ENCODE measurements at regions not wholly inside any gene's neighbourhood (a gene's known extent, or its start where the extent isn't known, plus 50 kb on each side); places are given as distances from the start of the nearest gene placed in this dataset.

- no peak for DNase-seq
Measured at GRCh38 chr1:216953495-216953894, 230.3 kb upstream of the ESRRG start.

DNA sequence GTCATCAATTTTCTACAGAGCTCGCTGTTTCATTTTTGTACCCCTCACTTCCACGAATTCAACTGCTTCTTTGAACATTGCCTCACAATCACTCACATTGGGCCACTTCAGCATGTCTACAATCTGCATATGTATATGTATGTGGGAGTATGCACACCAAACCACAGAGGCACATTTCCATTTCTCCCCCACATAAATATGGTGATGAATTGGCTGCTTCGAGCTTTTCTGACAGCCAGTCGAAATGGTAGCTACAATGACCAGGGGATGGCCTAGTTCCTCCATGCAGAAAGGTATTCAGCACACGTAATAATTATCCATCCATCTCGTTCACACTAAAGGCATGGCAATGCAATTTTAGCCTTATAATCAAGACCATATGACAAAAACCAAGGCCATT lies 229.6 kb upstream of the ESRRG start:
- DNase-seq: no peak

- no peak for DNase-seq
Measured at GRCh38 chr1:216945538-216946080, 222.4 kb upstream of the ESRRG start.

GRCh38 chr1:216944864-216945510 lies 221.8 kb upstream of the ESRRG start:
- DNase-seq: no peak

DNA sequence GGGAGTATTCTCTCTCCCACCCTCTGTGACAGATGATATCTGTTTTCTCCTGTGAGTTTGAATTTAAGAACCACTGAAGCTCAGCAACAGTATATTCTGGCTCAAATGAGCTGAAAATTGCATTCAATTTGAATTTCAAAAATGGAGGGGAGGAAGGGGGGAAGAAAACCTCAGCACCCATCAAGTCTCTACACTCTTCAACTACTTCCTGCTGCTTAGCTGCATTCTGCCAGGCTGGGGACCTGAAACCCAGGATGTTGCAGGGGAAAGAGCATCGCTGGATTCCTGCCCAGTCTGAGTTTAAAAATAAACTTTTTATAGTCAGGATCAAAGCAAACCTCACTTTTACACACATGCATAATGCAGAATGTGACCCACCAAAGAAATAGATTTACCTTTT lies 214.3 kb upstream of the ESRRG start:
- DNase-seq: peak; percentile 3

DNA sequence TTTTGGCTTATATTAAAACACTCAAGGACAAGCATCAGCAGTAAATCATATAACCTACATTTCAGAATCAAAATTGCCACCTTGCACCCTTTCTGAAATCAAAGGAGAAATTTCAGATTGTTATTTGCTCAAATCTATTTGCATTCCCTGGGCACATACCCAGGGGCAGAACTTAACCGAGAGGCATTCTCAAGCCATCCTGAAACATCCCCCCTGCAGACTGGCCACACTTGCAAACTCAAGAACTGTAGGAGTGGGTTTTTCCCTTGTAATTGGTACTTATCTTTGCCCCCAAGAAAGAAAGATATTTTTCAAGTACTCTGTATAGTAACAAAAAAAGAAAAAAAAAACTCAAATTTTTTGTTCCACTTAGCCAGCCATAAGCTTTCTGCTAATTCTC lies 213.6 kb upstream of the ESRRG start:
- no peak for DNase-seq

DNA sequence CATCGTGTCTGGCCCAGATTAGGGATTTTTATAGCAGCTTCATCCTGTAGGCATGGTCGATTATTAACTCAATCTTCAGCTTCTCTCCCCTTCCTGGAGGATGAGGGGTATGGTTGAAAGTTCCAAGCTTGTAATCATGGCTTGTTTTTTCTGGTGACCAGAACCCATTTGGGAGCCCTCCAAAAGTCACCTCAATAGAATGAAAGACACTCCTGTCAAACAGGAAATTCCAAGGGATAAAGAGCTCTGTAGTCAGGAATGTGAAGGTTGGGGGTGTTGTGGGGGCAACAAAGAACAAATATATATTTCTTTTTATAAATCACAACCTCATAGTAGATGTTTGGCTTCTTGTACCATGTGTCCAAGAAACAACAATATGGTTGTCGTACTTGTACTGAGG lies 212.7 kb upstream of the ESRRG start:
- peak; percentile 4 for DNase-seq

DNA sequence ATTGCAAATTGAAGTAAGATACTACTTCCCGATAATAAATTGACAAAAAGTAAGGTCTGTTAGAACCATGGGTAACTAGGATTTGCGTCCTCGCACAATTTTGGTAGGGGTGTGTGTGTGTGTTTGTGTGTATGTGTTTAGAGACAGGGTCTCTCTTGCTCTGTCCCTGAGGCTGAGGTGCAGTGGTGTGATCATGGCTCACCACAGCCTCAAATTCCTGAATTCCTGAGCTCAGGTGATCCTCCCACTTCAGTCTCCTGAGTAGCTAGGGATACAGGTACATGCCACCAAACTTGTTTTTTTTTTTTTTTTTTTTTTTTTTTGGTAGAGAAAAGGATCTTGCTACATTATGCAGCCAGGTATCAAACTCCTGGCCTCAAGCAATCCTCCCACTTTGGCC lies 209.2 kb upstream of the ESRRG start:
- no peak for DNase-seq

DNA sequence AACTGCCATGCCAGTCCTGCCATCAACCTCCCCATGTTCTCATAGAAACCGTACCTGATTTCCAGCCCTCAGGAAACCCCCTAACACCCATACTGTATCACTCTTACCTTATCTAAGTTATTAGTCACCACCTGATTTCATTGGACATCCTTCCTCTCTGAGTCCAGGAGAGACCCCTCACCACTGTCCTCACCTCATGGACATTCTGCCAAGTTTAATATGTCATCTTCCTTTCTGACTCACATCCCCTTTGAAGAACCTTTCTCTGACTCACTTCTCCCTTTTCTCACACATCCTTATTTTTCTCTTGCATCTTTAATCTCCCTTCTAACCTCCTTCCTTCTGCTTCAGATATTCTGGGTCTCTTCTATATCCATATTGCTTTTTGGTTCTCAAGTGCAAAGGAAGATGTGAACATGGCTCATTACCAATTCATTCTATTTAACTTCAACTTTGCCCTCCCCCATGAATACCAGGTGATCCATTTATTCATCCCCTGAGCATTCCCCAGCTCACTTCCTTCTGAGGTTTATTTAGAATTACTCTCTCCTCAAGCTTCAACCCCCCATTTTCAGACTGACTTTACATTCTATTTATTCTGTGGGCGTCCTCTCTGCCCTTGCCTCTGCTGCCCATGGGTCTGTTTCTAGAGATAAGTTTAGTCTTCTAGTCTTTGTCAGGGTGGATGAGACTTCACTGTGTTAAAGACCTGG lies 206.8 kb upstream of the ESRRG start:
- peak; percentile 26 for DNase-seq

GRCh38 chr1:216927633-216928032 lies 204.4 kb upstream of the ESRRG start:
- no peak for DNase-seq

- DNase-seq: no peak
Measured at GRCh38 chr1:216926720-216927510, 203.7 kb upstream of the ESRRG start.

- no peak for DNase-seq
Measured at GRCh38 chr1:216925962-216926625, 202.9 kb upstream of the ESRRG start.

- DNase-seq: no peak
Measured at GRCh38 chr1:216924732-216925131, 201.5 kb upstream of the ESRRG start.

GRCh38 chr1:216923601-216924000 lies 200.4 kb upstream of the ESRRG start:
- DNase-seq: no peak

DNA sequence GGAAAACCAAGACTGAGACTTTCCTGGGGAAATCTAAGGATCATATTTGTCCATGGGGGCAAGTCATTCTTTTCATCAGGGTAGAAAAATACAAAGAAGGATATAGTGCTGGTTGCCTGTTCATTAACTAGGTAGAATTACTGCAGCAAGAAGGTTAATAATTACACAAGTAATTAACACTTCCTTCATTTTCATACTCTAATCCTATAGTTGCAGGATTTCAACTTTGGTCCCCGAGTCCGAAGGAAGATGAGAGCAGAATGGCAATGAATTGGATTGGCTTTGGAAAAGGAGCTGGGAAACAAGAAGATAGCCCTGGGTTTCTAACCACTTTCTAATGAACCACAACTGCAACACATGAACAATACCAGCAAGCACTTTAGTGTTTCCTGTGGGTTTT lies 199.2 kb upstream of the ESRRG start:
- no peak for DNase-seq

DNA sequence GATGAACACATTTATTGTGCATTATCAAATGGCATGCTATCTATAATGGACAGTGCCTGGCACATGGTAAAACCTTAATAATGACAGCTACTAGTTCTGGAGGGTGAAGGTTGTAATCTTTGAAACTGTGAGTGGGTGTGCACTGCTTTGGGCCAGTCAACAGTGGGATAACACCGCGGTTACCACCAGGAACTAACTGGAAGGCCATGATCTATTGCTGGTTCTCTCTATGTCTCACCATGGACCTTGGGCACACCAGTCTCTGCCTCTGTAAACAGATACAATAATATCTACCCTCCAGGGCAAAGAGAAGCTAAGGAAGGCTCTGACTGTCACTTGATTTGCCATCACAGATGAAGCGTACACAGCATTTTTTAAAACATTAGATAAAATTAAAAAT lies 198.6 kb upstream of the ESRRG start:
- DNase-seq: no peak

- DNase-seq: no peak
Measured at GRCh38 chr1:216919060-216919970, 196.1 kb upstream of the ESRRG start.

- DNase-seq: no peak
Measured at GRCh38 chr1:216916890-216917438, 193.7 kb upstream of the ESRRG start.

- DNase-seq: no peak
Measured at GRCh38 chr1:216914974-216915373, 191.7 kb upstream of the ESRRG start.

DNA sequence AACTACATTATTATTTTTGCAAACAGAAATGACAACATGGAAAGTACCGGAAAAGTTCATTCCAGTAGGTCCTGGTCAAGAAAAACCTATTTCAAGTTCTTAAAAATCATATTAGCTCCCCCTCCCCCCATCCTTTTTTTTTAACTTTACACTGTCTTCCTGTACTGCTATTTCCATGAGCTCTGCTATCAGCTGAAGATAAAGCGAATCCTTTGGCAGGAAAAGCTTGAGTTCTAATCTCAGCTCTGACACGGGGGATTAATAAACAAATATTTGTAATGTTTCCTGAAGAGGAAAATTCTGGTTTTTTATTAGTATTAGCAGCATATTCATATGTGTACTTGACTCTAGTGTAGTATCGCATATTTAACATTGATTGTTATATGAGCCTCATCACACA lies 190.7 kb upstream of the ESRRG start:
- no peak for DNase-seq

GRCh38 chr1:216910081-216910840 lies 187.0 kb upstream of the ESRRG start:
- no peak for DNase-seq
